Suppressor macrophage (primary cell): ENCODE measurements at regions not wholly inside any gene's neighbourhood (a gene's known extent, or its start where the extent isn't known, plus 50 kb on each side); places are given as distances from the start of the nearest gene placed in this dataset.
A peak's percentile ranks its signal among the peaks of the same experiment; 100 is the strongest.
"Not testable (repeated sequence)": the region's sequence is repeated elsewhere in the genome, so short reads cannot be mapped to it uniquely, and the experiment has no call there.

Source experiments
- DNase-seq, 4 experiments: peaks; one replicate each; pipeline ENCODE4 v3.0.0-alpha.2; 2020 to 2022

DNA sequence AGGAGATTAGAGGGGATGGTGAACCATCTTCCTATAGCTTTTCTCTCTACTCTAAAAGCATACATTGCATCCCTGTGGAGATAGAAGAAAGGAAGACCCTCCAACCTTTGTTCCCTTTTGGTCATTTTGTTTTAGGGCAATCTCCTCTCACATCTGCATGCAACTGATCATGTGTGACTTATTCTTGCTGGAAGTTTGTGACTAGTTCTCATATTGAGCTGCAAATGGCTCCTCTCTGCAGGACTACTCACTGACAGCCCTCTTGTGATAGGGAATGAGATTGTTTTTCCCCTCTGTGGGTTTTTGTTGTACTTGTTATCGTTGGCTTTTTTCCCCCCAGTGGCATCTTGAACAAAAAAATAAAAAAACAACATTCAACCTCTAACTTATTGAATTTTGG, 416.0 kb upstream of the CNTNAP5 start:
- DNase-seq = no peak

DNA sequence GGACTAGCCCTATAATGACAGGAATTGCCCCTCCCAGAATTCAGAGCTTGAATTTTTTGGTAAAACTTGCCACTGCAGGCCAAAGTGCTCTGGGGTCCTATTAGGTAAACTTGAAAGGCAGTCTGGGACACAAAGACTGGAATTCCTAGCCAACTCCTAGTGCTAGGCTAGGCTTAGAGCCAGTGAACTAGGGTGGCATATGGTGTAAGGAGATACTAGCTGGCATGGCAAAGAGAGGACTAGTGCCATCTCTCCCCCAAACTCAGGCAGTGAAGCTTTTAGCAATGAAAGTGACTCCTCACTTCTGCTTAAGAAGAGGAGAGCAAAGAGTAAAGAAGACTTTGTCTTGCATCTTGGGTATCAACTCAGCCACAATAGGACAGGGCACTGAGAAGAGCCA, 410.5 kb upstream of the CNTNAP5 start:
- no peak for DNase-seq

DNA sequence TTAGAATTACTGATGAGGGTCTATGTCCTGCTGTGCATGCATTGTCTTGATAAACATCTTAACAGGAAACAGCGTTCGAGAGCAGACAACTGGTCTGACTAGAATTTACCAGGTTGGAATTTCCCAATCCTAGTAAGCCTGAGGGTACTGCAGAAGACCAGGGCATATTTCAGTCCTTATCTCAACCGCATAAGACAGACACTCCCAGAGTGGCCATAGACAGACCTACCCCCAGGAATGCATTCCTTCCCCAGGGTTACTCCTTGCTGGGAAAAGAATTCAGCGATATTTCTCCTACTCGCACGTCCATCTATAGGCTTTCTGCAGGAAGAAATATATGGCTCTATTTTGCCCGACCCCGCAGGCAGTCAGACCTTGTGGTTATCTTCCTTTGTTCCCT, 406.4 kb upstream of the CNTNAP5 start:
- not testable (repeated sequence) for DNase-seq

DNA sequence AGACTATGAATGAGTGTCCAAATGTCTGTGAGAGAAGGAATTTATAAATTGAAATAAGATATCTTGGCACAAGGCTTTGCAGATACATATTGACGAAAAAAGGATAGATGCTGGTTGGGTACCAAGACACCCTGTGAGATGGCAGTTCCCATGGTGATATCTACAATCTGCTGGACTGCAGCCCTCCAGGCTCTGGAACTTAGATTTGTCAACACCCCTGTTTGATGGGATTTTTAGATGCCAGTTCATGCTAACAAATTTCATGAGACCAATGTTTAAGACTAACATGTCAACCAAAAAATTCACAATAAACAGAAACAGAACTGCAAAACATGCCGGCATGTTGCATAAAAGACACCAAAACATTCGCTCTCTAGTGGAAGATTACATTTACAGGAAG, 400.3 kb upstream of the CNTNAP5 start:
- no peak for DNase-seq

DNA sequence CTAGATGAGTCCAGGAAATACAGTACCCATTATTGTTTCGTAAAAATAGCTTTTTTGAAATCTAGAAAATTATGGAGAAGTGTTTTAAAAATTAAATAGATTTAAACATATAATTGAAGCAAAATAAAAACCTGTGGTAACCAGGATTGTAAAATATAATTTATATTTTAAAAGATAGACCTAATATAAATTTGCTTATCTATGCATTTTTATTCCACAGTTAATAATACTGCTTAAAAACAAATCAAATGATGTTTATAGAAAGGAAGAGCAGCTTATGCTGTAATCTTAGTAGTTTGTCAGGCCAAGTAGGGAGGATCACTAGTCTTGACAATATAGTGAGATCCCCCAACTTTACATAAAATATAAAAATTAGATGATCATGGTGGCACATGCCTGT, 388.9 kb upstream of the CNTNAP5 start:
- no peak for DNase-seq

DNA sequence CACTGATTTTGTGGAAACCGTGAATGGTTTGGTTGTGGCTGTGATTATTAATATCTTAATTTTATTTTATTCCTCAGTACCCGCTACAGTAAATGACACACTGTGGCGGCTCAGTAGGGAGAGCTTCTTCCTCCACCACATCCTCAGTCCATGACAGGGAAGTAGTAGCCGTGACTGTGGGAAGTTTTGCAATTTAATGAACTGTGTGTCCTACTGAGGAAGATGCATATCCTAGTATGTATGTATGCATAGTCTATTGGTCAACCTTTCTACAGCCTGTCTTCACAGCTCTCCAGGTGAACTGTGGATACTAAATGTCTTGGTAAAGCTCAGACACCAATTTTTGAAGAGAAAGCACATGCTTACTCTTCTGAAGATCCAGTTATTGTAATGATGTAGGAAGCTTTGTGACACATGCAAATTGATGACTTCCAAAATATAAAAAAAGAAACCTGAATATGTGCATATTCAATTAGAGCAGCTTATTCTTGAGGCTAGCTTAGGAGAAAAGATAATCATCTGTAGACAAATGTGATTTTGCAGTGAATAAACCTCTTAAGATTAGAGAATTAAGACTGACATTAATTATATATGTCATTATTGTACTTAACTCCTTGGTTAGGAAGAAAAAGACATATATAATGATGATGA, 384.3 kb upstream of the CNTNAP5 start:
- DNase-seq = peak in 1 of 4 experiments; percentile 2

DNA sequence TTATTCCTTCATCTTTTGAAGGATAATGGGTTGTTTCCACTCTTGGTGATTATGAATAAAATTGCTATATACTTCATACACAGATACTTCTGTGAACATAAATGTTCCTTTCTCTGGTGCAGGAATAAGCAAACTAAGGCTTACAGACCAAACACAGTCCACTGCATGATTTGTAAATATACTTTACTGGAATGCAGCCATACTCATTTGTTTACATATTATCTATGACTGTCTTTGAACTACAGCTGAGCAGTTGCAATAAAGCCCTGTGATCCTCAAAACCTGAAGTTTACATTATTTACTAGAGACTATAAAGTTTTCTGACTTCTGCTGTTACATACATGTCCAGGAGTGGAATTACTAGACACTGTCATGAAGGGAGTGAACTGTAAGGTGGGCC, 381.0 kb upstream of the CNTNAP5 start:
- no peak for DNase-seq

DNA sequence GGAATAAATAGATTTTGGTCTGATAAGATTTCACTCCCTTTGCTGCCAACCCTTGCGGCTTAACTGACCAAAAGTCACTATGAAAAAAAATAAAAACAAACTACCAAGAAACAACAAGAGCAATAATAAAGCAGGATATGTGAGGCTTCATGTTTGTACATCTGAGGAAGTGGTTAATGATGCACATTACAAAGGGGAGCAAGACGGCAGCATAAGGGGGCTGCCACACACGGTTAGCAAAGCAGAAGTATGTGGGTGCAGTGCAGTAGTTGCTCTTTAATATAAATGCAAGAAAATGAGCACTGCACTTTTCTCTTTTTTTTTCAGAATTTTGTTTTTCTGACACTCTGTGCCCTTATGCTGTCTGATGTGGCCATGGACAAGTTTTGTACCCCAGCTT, 377.1 kb upstream of the CNTNAP5 start:
- no peak for DNase-seq

DNA sequence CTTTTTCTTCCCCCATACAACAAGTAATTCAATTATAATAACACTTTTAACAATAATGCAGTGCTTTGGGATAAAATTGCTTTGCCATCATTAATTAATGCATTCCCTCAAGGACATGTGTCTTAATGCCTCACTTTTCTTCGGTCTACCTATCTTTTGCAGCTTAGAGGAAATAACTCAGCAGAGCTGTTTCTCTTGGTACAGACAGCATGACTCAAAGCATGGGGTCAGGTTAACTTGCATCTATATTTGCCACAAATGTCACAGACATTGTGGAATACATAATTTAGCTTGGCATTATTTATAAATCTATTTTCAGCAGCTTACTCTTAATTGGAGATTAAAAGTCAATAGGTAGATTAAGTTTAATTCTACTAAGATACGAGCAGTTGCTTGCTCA, 376.1 kb upstream of the CNTNAP5 start:
- no peak for DNase-seq

DNA sequence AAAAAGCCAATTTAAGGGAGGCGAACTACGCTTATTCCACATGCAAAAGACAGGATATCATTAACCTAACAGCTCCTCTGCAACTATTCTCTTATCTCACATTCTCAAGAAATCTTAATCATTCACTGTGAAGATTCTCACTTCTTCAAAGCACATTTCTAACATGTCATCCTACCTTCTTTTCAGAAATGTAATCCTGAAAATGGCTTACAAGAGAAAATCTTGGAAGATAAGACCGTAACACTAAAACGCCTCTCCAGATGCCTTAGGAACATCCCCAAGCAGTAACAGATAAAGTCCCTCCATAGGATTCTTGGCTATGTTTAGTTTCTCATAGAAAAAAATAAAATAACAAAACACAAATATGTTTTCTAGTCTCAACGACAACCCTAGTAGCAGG, 373.9 kb upstream of the CNTNAP5 start:
- DNase-seq = no peak

DNA sequence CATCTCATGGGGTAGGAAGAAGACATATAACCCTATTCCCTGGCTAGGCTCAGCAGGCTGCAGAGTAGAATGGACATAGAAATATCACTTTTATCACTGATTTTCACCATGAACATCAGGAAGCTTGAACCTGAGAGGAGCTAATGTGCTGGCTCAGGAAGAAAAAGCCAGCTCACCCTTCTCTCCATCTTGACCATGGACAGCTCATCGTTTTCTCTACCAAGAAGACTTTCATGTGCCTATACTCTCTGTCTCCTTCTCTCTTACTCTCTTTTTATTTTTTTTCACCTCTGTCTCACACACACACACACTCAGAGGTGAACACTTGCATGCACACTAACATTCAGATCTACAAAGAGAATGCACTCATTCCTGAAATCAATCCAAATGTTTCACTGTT, 372.8 kb upstream of the CNTNAP5 start:
- DNase-seq = no peak

DNA sequence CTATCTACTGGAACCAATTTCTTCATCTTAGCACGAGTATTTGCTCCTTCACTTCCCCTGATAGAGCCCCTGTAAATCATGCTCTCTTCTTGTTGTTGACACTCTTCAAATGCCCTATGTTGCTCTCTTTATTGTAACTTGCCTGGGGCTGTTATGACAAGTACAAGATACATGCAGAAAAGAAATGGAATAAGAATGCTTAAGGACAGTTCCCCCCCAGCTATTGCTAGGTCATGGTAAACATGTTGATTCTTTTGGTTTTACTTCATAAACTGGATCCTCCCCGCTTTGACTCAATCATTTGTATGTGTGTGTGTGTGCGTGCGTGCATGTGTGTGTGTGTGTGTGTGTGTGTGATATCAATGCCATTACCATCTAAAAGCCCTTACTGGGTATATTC, 368.5 kb upstream of the CNTNAP5 start:
- no peak for DNase-seq

DNA sequence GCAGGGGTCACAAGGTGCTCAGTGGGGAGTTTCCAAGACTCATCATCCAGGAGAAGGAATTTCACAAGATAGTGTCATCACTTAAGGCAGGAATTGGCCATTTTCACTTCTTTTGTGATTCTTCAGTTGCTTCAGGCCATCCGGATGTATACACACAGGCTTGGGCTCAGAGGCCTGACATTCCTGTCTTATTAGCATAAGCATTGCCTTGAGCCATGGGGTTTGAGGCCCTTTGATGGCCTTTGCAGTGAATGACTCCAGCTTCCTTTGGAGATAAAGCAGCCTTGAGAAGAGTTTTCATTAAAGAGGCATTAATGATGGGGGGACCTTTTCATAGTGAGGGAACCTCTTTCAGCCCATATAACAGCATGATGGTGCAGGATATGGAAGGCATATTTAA, 366.0 kb upstream of the CNTNAP5 start:
- no peak for DNase-seq

DNA sequence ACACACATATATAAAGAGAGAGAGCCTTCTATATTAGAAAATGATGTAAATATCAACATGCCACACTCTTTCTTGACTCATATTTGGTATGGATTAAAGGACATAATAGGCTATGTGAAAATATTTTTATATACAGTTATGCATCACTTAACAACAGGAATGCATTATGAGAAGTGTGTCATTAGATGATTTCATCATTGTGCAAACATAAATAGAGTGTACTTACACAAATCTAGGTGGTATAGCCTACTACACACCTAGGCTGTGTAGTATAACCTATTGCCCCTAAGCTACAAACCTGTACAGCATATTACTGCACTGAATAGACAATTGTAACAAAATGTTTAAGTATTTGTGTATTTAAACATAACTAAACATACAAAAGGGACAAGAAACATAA, 354.8 kb upstream of the CNTNAP5 start:
- no peak for DNase-seq

DNA sequence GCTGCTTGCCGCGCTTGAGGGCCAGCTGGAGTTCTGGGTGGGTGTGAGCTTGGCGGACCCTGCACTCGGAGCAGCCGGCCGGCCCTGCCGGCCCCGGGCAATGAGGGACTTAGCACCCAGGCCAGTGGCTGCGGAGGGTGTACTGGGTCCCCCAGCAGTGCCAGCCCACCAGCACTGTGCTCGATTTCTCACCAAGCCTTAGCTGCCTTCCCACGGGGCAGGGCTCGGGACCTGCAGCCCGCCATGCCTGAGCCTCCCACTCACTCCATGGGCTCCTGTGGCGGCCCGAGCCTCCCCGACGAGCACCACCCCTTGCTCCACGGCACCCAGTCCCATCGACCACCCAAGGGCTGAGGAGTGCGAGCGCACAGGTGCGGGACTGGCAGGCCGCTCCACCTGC, 341.3 kb upstream of the CNTNAP5 start:
- DNase-seq = not testable (repeated sequence)

DNA sequence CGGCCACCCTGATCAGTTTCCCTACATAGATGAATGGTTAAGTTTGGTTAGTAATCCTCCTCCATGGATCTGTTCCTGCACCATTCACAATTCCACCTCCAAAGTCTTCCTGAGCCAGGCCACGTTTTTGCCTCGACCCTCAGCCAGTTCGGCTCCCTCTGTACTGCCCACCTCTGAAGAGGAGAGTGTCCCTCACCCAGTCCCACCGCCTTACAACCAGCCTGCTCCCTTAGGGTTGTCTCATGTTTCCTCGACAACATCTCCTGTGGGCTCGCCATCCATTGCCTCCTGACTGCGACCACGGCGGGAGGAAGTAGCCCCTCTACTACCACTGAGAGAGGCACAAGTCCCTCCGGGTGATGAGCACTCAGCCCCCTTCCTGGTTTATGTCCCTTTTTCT, 338.0 kb upstream of the CNTNAP5 start:
- DNase-seq = no peak

DNA sequence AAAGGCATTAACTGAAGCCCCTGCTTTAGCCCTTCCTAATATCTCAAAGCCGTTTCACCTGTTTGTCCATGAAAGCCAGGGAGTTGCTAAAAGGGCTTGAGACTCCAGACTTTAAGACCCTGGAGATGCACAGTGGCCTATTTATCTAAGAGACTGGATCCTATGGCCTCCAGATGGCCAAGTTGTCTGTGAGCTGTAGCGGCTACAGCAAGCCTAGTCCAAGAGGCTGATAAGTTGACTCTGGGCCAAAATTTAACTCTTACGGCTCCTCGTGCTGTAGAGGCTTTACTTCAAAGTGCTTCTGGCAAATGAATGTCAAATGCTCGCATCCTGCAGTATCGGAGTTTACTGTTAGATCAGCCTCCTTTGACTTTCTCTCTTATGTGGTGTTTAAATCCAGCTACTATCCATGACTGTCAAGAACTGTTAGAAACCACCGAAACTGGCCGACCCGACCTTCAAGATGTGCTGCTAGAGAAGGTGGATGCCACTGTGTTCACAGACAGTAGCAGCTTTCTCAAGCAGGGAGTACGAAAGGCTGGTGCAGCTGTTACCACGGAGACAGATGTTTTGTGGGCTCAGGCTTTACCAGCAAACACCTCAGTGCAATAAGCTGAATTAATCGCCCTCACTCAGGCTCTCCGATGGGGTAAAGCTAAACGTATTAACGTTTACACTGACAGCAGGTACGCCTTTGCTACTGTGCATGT, 336.7 kb upstream of the CNTNAP5 start:
- no peak for DNase-seq

DNA sequence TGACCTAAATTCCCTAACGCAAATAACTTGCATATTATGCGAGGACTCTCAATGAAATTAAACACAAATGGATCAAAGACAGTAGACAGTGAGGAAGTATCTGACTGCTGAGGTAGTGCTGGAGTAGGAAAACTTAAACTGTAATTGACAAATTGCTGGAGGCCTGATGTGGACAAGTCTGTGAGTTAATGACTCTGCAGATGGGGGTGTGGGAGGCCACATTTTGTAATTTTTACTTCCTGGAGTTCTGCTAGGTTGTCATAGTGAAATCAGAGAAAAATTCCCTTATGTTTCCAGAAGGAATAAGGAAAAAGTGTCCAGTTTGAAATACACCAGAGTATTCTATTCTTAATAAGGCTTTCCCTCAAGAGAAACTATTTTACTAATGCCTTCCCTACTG, 333.0 kb upstream of the CNTNAP5 start:
- peak; percentile 15 to 57 (median 48) for DNase-seq

DNA sequence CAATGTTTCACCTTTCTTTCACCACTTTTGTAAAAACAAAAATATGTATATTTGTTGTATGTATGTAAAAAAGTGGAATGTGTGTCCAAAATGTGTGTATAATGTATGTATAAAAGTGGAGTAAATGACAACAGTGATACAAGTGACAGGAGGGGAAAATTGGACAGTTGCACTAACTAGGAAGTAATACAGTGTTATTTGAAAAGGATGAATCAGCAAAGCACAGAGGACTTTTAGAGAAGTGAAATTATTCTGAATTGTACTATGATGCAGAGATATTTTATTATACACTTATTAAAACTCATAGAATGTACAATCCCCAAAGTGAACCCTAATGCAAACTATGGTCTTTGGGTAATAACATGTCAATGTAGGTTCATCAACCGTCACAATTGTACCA, 331.3 kb upstream of the CNTNAP5 start:
- DNase-seq = peak in 2 of 4 experiments; percentile 64 to 70

DNA sequence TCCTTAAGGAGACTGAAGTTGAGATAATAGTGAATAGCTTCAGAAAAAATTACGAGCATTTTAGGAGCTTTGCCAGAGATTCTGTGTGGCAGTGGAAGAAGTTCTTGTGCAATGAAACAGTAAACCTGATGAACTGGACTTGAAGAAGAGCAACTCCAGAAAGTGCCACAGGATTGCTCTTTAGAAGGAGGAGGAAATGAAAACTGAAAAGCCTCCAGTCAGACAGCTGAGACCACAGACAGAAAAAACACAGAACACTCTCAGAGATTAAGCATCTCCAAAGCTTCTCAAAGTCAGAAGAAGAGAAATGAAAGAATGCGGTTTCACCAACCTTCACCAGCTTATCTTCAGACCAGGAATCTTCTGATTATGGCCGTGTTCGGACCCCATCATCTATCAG, 329.7 kb upstream of the CNTNAP5 start:
- peak in 1 of 4 experiments; percentile 36 for DNase-seq

DNA sequence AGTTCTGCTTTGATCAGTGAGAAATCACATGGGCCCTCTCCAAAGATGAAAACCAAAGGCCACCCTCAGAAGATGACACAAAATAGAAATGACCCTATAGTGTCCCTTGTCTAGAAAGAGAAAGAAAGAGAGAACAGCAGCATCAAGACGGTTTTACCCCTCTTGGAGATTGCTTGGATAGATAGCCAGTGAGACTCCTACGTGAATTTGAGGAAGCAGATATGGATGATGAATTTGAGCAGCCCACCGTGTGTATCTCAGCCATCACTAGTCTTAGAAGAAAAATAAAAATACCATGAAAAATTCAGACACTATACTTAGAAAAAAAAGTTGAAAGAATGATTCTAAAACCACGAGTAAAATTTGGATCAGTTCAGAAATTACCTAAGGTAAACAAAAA, 329.1 kb upstream of the CNTNAP5 start:
- DNase-seq = peak in 1 of 4 experiments; percentile 7

DNA sequence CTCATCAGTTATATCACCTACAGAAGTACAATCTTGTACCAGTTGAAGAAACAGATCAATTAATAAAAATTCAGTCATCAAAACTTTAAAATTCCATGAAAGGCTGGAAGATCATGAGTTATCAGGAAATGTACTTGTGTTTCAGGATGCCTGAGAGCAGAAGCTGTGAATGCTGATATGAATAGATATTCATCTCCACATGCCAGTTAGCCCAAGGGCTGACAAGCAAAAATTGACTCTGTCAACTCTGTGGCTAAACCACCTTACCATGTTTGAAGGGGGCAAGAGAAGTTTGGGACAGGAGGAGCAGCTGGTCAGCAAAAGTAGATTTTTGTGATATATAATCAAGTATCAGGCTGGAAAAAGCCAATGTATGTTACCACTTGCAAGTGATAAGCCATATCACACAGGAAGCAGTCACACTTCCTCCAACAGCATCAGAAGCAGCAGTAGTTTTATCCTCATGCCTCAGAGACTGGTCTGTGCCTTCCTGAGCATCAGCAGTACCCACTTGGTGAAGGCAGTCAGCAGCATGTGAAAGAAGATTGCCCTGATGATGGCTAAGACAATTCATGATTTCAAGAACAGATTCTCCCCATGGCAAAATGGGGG, 328.2 kb upstream of the CNTNAP5 start:
- DNase-seq = no peak

DNA sequence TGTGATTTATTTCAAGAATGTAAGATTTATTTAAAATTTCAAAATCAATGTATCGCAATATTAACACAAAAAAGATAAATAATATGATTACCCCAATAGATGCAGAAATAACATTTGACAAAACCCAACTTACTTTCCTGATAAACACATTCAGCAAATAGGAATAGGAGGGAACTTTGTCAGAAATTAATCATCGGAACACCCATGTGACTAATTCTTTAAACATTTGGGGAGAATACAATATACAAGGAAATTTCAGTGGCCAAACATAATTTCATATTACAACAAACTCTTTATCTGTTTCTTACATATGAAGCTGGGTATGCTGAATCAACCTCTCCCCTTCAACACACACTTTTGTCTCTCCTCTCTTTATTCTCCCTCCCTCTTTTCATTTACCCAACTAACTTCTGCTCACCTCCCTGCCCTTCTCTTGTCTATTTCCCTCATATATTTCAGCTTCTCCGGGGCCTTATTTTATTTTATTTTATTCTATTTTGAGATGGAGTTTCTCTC, 309.6 kb upstream of the CNTNAP5 start:
- DNase-seq = no peak
